NCI-H1694 (cell line): ENCODE measurements at regions not wholly inside any gene's neighbourhood (a gene's known extent, or its start where the extent isn't known, plus 50 kb on each side); places are given as distances from the start of the nearest gene placed in this dataset.
"Not testable (repeated sequence)": the region's sequence is repeated elsewhere in the genome, so short reads cannot be mapped to it uniquely, and the experiment has no call there.

Source experiments
- DNase-seq: peaks from one replicate; lab custom pipeline; 2025; lab: John Stamatoyannopoulos, UW

GRCh38 chr13:42398533-42398932 lies 126.6 kb downstream of the AKAP11 start:
- no peak for DNase-seq

- no peak for DNase-seq
Observed at GRCh38 chr13:42400188-42400833, 128.4 kb downstream of the AKAP11 start.

GRCh38 chr13:42401376-42401775 lies 129.4 kb downstream of the AKAP11 start:
- no peak for DNase-seq

GRCh38 chr13:42405665-42406390 lies 133.9 kb downstream of the AKAP11 start:
- no peak for DNase-seq

- DNase-seq: no peak
Observed at GRCh38 chr13:42409075-42409474, 137.1 kb downstream of the AKAP11 start.

GRCh38 chr13:42409551-42409950 lies 137.6 kb downstream of the AKAP11 start:
- DNase-seq: no peak

- DNase-seq: no peak
Observed at GRCh38 chr13:42412812-42413483, 141.0 kb downstream of the AKAP11 start.

- no peak for DNase-seq
Observed at GRCh38 chr13:42413484-42413815, 141.5 kb downstream of the AKAP11 start.

GRCh38 chr13:42417626-42418025 lies 145.7 kb downstream of the AKAP11 start:
- DNase-seq: no peak

- no peak for DNase-seq
Observed at GRCh38 chr13:42418184-42418583, 146.2 kb downstream of the AKAP11 start.

- DNase-seq: no peak
Observed at GRCh38 chr13:42420304-42420703, 148.4 kb downstream of the AKAP11 start.

- no peak for DNase-seq
Observed at GRCh38 chr13:42422681-42423080, 150.7 kb downstream of the AKAP11 start.

- DNase-seq: no peak
Observed at GRCh38 chr13:42424182-42424581, 149.8 kb upstream of the TNFSF11 start.

GRCh38 chr13:42445354-42445753 lies 128.6 kb upstream of the TNFSF11 start:
- no peak for DNase-seq

GRCh38 chr13:42446597-42446996 lies 127.4 kb upstream of the TNFSF11 start:
- DNase-seq: not testable (repeated sequence)

GRCh38 chr13:42453091-42453645 lies 120.8 kb upstream of the TNFSF11 start:
- DNase-seq: no peak

- no peak for DNase-seq
Observed at GRCh38 chr13:42454749-42455148, 119.2 kb upstream of the TNFSF11 start.

- no peak for DNase-seq
Observed at GRCh38 chr13:42458193-42458592, 115.8 kb upstream of the TNFSF11 start.

- DNase-seq: no peak
Observed at GRCh38 chr13:42466123-42466522, 107.8 kb upstream of the TNFSF11 start.

- no peak for DNase-seq
Observed at GRCh38 chr13:42466609-42467008, 107.3 kb upstream of the TNFSF11 start.

GRCh38 chr13:42474954-42475353 lies 99.0 kb upstream of the TNFSF11 start:
- DNase-seq: no peak

GRCh38 chr13:42477596-42478190 lies 96.3 kb upstream of the TNFSF11 start:
- DNase-seq: peak; percentile 40
